ENCODE measurements at regions not wholly inside any gene's neighbourhood (a gene's known extent, or its start where the extent isn't known, plus 50 kb on each side); places are given as distances from the start of the nearest gene placed in this dataset.

DNA sequence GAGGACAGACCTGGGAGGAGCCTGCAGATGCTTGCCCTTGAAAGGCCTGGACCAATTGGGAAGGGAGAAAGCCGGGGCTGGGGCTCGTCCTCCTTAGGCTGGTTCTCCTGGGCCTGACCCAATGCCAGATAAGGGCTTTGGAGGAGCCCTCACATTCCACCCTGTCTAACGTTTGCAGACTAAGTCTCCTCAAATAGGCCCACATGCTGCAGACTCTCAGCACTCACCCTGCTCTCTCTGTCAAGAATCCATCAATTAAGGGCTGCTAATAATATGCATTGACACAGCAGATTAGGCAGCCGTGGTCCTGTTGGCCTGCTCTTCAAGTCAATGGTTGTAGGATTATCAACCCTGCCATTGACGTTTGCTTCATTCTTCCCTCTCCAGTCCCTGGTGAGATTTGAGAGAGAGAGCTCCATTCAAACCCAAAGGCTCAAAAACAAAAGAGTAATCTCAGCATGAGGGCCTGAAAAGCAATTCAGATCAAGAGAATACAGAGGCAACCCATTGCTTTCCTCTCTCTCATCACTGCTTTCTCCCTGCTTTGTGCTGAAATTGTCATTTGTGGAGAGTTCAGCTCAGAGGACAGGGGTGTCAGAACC, 167.6 kb downstream of the INSIG2 start:
- H3K4me3 ChIP-seq (ENCODE audit: low read depth, low read length, poor library complexity, severe bottlenecking) = no peak overlapping the region
- DNase-seq (ENCODE audit: low spot score) = no peak
- no peaks in the 10 kb centered on the region for H3K27me3 ChIP-seq (replicated peaks; ENCODE audit: insufficient read depth, low read depth, low read length, poor library complexity)
- POLR2A ChIA-PET (ENCODE audit: low non-redundant PET) = no interaction called here
- CTCF ChIA-PET = no interaction called here
- TF ChIP-seq, protein P1, sequence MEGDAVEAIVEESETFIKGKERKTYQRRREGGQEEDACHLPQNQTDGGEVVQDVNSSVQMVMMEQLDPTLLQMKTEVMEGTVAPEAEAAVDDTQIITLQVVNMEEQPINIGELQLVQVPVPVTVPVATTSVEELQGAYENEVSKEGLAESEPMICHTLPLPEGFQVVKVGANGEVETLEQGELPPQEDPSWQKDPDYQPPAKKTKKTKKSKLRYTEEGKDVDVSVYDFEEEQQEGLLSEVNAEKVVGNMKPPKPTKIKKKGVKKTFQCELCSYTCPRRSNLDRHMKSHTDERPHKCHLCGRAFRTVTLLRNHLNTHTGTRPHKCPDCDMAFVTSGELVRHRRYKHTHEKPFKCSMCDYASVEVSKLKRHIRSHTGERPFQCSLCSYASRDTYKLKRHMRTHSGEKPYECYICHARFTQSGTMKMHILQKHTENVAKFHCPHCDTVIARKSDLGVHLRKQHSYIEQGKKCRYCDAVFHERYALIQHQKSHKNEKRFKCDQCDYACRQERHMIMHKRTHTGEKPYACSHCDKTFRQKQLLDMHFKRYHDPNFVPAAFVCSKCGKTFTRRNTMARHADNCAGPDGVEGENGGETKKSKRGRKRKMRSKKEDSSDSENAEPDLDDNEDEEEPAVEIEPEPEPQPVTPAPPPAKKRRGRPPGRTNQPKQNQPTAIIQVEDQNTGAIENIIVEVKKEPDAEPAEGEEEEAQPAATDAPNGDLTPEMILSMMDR (conservative IDR thresholded peaks at IDR 0.05; ENCODE audit: low read depth, low read length) = no peak
- no peak for TF ChIP-seq EZH2 (IDR thresholded peaks at IDR 0.05; ENCODE audit: borderline replicate concordance, low read depth, low read length, poor library complexity, severe bottlenecking)
- intact Hi-C loops (cut with micrococcal nuclease; ENCODE audit: unreplicated experiment) = no loop called here
- H3K9me3 ChIP-seq (ENCODE audit: low read depth, low read length, poor library complexity, severe bottlenecking) = no peaks in the 10 kb centered on the region
- H3K27ac ChIP-seq (ENCODE audit: low read depth, low read length, poor library complexity, severe bottlenecking) = no peak overlapping the region
- H3K4me1 ChIP-seq (ENCODE audit: insufficient read depth, low read length, poor library complexity, severe bottlenecking) = no peaks in the 10 kb centered on the region
- no TSS peak for BruUV-seq (replicated peaks)
- H3K36me3 ChIP-seq (ENCODE audit: insufficient read depth, low read length, poor library complexity, severe bottlenecking) = no peaks in the 10 kb centered on the region

DNA sequence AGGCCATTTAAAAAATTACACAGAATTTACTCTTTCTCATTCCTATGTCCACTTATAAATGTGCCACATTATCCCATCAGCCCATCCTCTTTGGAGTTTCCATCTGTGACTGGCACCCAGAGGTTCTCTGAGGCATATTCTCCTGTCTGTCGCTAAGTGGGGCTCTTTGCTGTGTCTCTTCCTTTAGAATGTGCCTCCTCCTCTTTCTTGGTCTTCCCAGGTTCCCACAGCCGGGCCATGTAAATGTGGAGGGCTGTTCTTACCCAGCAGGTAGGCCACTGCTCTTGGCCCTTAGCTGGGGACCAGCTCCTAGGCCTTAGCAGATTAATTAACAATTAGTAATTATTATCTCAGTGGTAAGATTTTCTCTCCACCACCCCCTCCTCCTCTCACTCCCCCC, 167.0 kb downstream of the INSIG2 start:
- H3K9me3 ChIP-seq (ENCODE audit: low read depth, low read length, poor library complexity, severe bottlenecking) = no peaks in the 10 kb centered on the region
- H3K27me3 ChIP-seq (replicated peaks; ENCODE audit: insufficient read depth, low read depth, low read length, poor library complexity) = no peaks in the 10 kb centered on the region
- H3K4me3 ChIP-seq (ENCODE audit: low read depth, low read length, poor library complexity, severe bottlenecking) = no peak overlapping the region
- DNase-seq (ENCODE audit: low spot score) = no peak
- intact Hi-C loops (cut with micrococcal nuclease; ENCODE audit: unreplicated experiment) = no loop called here
- BruUV-seq (replicated peaks) = no TSS peak
- ChIA-PET CTCF (no interaction called here), POLR2A (ENCODE audit: low non-redundant PET) (no interaction called here)
- H3K27ac ChIP-seq (ENCODE audit: low read depth, low read length, poor library complexity, severe bottlenecking) = no peak overlapping the region
- H3K4me1 ChIP-seq (ENCODE audit: insufficient read depth, low read length, poor library complexity, severe bottlenecking) = no peaks in the 10 kb centered on the region
- no peak for TF ChIP-seq EZH2 (IDR thresholded peaks at IDR 0.05; ENCODE audit: borderline replicate concordance, low read depth, low read length, poor library complexity, severe bottlenecking)
- TF ChIP-seq, protein P1 (conservative IDR thresholded peaks at IDR 0.05; ENCODE audit: low read depth, low read length) = no peak
- no peaks in the 10 kb centered on the region for H3K36me3 ChIP-seq (ENCODE audit: insufficient read depth, low read length, poor library complexity, severe bottlenecking)

DNA sequence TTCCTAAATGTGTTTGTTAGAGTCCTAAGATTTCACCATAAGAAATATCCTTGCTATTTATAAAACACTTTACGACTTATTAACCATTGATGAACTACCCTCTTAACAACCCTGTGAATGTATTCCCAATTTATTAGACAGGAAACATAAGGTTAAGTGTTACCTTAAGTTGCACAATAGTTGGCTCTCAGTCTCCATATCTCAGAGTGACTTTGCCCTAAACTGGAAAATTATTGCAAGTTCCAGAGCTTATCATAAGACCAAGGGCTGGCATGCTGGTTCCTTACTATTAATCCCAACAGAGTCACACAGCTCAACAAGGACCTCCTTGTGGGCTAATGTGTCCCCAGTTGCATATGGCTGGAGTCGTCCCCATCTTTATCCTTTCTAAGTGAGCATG, 165.8 kb downstream of the INSIG2 start:
- no peaks in the 10 kb centered on the region for H3K36me3 ChIP-seq (ENCODE audit: insufficient read depth, low read length, poor library complexity, severe bottlenecking)
- TF ChIP-seq EZH2 (IDR thresholded peaks at IDR 0.05; ENCODE audit: borderline replicate concordance, low read depth, low read length, poor library complexity, severe bottlenecking) = no peak
- TF ChIP-seq, protein P1 (conservative IDR thresholded peaks at IDR 0.05; ENCODE audit: low read depth, low read length) = no peak
- no peaks in the 10 kb centered on the region for H3K9me3 ChIP-seq (ENCODE audit: low read depth, low read length, poor library complexity, severe bottlenecking)
- no peaks in the 10 kb centered on the region for H3K4me1 ChIP-seq (ENCODE audit: insufficient read depth, low read length, poor library complexity, severe bottlenecking)
- no TSS peak for BruUV-seq (replicated peaks)
- intact Hi-C loops (cut with micrococcal nuclease; ENCODE audit: unreplicated experiment) = no loop called here
- H3K27me3 ChIP-seq (replicated peaks; ENCODE audit: insufficient read depth, low read depth, low read length, poor library complexity) = no peaks in the 10 kb centered on the region
- no peak for DNase-seq (ENCODE audit: low spot score)
- POLR2A ChIA-PET (ENCODE audit: low non-redundant PET) = no interaction called here
- CTCF ChIA-PET = no interaction called here
- no peak overlapping the region for H3K4me3 ChIP-seq (ENCODE audit: low read depth, low read length, poor library complexity, severe bottlenecking)
- no peak overlapping the region for H3K27ac ChIP-seq (ENCODE audit: low read depth, low read length, poor library complexity, severe bottlenecking)

Measured in A673 (cell line).